ENCODE measurements at regions not wholly inside any gene's neighbourhood (a gene's known extent, or its start where the extent isn't known, plus 50 kb on each side); places are given as distances from the start of the nearest gene placed in this dataset.

GRCh38 chr5:8714198-8714597 lies 831.7 kb downstream of the SEMA5A start:
- ChIA-PET POLR2A (ENCODE audit: partially characterized antibody) (no interaction called here), CTCF (ENCODE audit: partially characterized antibody) (no interaction called here)
- WGBS, 2 experiments (ENCODE audit: extremely low coverage in 1 of 2, insufficient coverage in 1 of 2, insufficient read length in 1 of 2, insufficient replicate concordance in 2 of 2, low coverage in 1 of 2, low lambda C conversion rate in 2 of 2, missing lambda C conversion rate in 1 of 2): 100% methylated on average over 1 of the region's 1 CpG; no CpG with 5 or more reads in 1 of the 2 experiments
- Histone ChIP-seq H3K4me2 (ENCODE audit: insufficient read depth in 1 of 2, low read depth in 2 of 2, low read length in 2 of 2) (no peak overlapping the region), H3K27me3 (replicated peaks in 1 of 4; ENCODE audit: control insufficient read depth in 3 of 4, extremely low read depth in 1 of 4, insufficient read depth in 3 of 4, low read length in 3 of 4) (no peaks in the 10 kb centered on the region), H4K5ac (ENCODE audit: insufficient read length, low read depth, low read length) (no peak overlapping the region), H3K14ac (ENCODE audit: insufficient read length) (no peak overlapping the region), H3K27ac (ENCODE audit: low read depth, low read length) (no peak overlapping the region), H2AFZ (ENCODE audit: low read length) (no peak overlapping the region), H2AK5ac (ENCODE audit: low read depth, low read length) (no peak overlapping the region), H3K23me2 (ENCODE audit: low read depth, low read length) (no peaks in the 10 kb centered on the region), H3K4me3 (ENCODE audit: extremely low read depth in 1 of 4, insufficient read depth in 2 of 4, low read depth in 3 of 4, low read length in 4 of 4) (no peak overlapping the region), H3K9ac (replicated peaks in 1 of 4; ENCODE audit: extremely low read depth in 1 of 4, low read depth in 3 of 4, low read length in 3 of 4) (no peak overlapping the region), H3K36me3 (ENCODE audit: control insufficient read depth in 2 of 4, insufficient read depth in 4 of 4, low read length in 3 of 4) (no peaks in the 10 kb centered on the region), H4K91ac (replicated peaks; ENCODE audit: insufficient read length, low read length) (no peak overlapping the region), H2BK20ac (ENCODE audit: low read length) (no peak overlapping the region), H4K20me1 (replicated peaks in 1 of 2; ENCODE audit: control insufficient read depth in 1 of 2, insufficient read depth in 2 of 2, low read length in 2 of 2) (no peaks in the 10 kb centered on the region), H2BK12ac (ENCODE audit: low read depth, low read length) (no peak overlapping the region), H3K79me2 (ENCODE audit: control insufficient read depth in 1 of 2, insufficient read depth in 2 of 2, low read length in 2 of 2) (no peaks in the 10 kb centered on the region), H3K56ac (replicated peaks; ENCODE audit: insufficient read length, low read depth, low read length) (no peak overlapping the region), H3K9me3 (ENCODE audit: insufficient read depth in 2 of 2, low read depth in 1 of 2, low read length in 1 of 2) (no peaks in the 10 kb centered on the region), H3K18ac (ENCODE audit: extremely low read depth, low read length) (no peak overlapping the region), H4K8ac (ENCODE audit: extremely low read depth, insufficient read depth, low read length) (no peak overlapping the region), H3K79me1 (ENCODE audit: low read depth, low read length) (no peaks in the 10 kb centered on the region), H3K23ac (ENCODE audit: insufficient read length) (no peak overlapping the region), H2BK120ac (replicated peaks; ENCODE audit: low read depth, low read length) (no peak overlapping the region), H2BK15ac (ENCODE audit: low read length) (no peak overlapping the region), H2BK5ac (ENCODE audit: low read depth, low read length) (no peak overlapping the region), H3K4ac (replicated peaks; ENCODE audit: insufficient read length, low read depth, low read length) (no peak overlapping the region), H3K4me1 (replicated peaks in 1 of 4; ENCODE audit: control insufficient read depth in 3 of 4, insufficient read depth in 4 of 4, low read length in 3 of 4) (no peaks in the 10 kb centered on the region)
- FAIRE-seq: no peak
- TF ChIP-seq TAF1 (IDR thresholded peaks at IDR 0.05; ENCODE audit: low read depth, low read length) (no peak), JUND (IDR thresholded peaks at IDR 0.05; ENCODE audit: low read length) (no peak)
- no peak for DNase-seq (ENCODE audit: low read depth in 1 of 2, low spot score in 2 of 2)

Data from H1 (cell line).